ENCODE measurements at regions not wholly inside any gene's neighbourhood (a gene's known extent, or its start where the extent isn't known, plus 50 kb on each side); places are given as distances from the start of the nearest gene placed in this dataset.

DNA sequence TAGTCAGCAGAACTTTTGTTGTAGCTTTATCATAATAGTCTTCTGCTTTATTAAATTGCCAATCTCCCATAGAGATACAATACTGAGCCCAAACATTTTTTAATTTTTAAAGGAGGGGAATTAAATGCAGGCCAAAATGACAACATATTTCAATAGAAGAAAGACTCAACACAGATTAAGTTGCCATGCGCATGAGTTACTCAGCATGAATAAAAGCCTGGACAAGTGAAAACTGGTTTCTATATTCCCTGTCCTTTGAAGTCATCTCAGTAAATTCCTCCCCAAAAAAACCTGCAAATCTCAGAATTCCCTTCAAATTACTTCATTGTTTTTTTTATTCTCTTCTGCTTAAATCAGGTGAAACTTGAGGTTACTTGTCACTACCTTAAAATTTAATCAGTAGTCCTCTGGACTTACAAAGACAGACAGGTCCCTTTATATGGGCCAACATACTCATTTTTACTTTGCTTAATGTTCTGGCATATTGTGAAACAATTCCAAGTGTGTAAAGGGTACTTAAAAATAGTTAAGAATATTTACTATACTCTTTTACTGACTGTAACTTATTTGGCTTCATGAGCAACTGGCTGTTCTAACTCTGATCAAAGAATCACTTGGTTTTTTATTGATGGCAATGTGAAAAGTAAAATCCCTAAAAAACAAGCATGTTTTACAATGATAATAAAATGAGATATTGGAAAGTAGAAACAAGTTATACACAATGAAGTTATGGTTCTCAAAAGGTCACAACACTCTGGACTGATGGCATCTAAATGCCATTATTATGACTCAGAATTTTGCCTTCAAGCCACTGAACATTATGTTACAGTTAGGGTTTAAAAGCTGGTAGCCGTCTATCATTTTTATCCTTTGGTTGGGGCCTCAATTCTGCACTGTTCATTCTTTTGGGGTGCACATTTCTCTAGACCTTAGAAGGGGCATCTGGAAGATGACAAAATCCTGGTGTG lies 49.9 kb upstream of the COL21A1 start:
- TF ChIP-seq, protein P1, sequence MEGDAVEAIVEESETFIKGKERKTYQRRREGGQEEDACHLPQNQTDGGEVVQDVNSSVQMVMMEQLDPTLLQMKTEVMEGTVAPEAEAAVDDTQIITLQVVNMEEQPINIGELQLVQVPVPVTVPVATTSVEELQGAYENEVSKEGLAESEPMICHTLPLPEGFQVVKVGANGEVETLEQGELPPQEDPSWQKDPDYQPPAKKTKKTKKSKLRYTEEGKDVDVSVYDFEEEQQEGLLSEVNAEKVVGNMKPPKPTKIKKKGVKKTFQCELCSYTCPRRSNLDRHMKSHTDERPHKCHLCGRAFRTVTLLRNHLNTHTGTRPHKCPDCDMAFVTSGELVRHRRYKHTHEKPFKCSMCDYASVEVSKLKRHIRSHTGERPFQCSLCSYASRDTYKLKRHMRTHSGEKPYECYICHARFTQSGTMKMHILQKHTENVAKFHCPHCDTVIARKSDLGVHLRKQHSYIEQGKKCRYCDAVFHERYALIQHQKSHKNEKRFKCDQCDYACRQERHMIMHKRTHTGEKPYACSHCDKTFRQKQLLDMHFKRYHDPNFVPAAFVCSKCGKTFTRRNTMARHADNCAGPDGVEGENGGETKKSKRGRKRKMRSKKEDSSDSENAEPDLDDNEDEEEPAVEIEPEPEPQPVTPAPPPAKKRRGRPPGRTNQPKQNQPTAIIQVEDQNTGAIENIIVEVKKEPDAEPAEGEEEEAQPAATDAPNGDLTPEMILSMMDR (IDR thresholded peaks at IDR 0.05), result no peak
- TF ChIP-seq POLR2A (IDR thresholded peaks at IDR 0.05) (no peak), POLR2AphosphoS5 (IDR thresholded peaks at IDR 0.05) (no peak), EP300 (IDR thresholded peaks at IDR 0.05; ENCODE audit: low read depth) (no peak)

All from transverse colon (tissue), 4 donors.